GM23338 (cell line): ENCODE measurements at regions not wholly inside any gene's neighbourhood (a gene's known extent, or its start where the extent isn't known, plus 50 kb on each side); places are given as distances from the start of the nearest gene placed in this dataset.
"Not testable (repeated sequence)": the region's sequence is repeated elsewhere in the genome, so short reads cannot be mapped to it uniquely, and the experiment has no call there.

Source experiments
- CTCF ChIP-seq, 2 experiments: fragments of 200-600 bp in 1 of 2; sonication (generic) in 1 of 2; conservative IDR thresholded peaks; 2 replicates each; pipeline versions ENCODE4 v1.5.1 to v1.6.1; 2016 to 2017; ENCODE audit warnings: antibody characterized with exemption in 2 of 2, low read depth in 2 of 2, mild to moderate bottlenecking in 2 of 2, moderate library complexity in 1 of 2
- EZH2 ChIP-seq: fragments of 200-600 bp; sonication (generic); IDR thresholded peaks from one replicate; pipeline ENCODE4 v1.8.0; 2017; ENCODE audit warnings: antibody characterized with exemption, mild to moderate bottlenecking, low read depth; ENCODE audit not compliant: unreplicated experiment
- POLR2AphosphoS5 ChIP-seq: IDR thresholded peaks from 2 replicates; pipeline ENCODE4 v1.6.1; 2016; ENCODE audit warnings: antibody characterized with exemption, low read depth

- not testable (repeated sequence) for TF ChIP-seq CTCF (conservative IDR thresholded peaks at IDR 0.05; ENCODE audit: low read depth in 2 of 2); POLR2AphosphoS5; EZH2
Measured at GRCh38 chr15:24240580-24240979, 435.0 kb upstream of the NPAP1 start.
